OCI-LY7 (cell line): ENCODE measurements at regions not wholly inside any gene's neighbourhood (a gene's known extent, or its start where the extent isn't known, plus 50 kb on each side); places are given as distances from the start of the nearest gene placed in this dataset.

Experiments
- BruUV-seq: library from RNA; stranded (reverse); fragments of 400-500 nt; replicated peaks from 2 replicates; lab custom pipeline; 2021; lab: Mats Ljungman, UMichigan
- CTCF ChIA-PET: fragments of 300-600 bp; sonication (Branson Sonifier 250); formaldehyde crosslinking; loops from one replicate; lab custom pipeline; 2022; ENCODE audit warnings: antibody characterized with exemption; ENCODE audit not compliant: unreplicated experiment; lab: Charles Lee
- POLR2A ChIA-PET: fragments of 300-600 bp; sonication (Branson Sonifier 250); formaldehyde crosslinking; loops from one replicate; lab custom pipeline; 2022; ENCODE audit warnings: antibody characterized with exemption; lab: Charles Lee
- DNase-seq: peaks from one replicate; pipeline ENCODE4 v3.0.0-alpha.2; 2015; ENCODE audit warnings: low spot score
- H2AFZ ChIP-seq: fragments of 200-600 bp; sonication (generic), shearing (Covaris generic); 2 replicates; pipeline ENCODE4 v1.6.1; 2014; ENCODE audit warnings: mild to moderate bottlenecking, antibody characterized with exemption, low read length, moderate library complexity
- H3K27ac ChIP-seq: fragments of 200-600 bp; sonication (generic); 2 replicates; pipeline ENCODE4 v1.5.1; 2014; ENCODE audit warnings: mixed run types, low read depth, mild to moderate bottlenecking, moderate library complexity, low read length, inconsistent platforms; ENCODE audit not compliant: poor library complexity, severe bottlenecking
- H3K36me3 ChIP-seq: fragments of 200-600 bp; sonication (generic); 2 replicates; pipeline ENCODE4 v1.6.1; 2014; ENCODE audit warnings: mild to moderate bottlenecking, antibody characterized with exemption, low read length, moderate library complexity, mixed read lengths; ENCODE audit not compliant: insufficient read depth
- H3K4me1 ChIP-seq: fragments of 200-600 bp; sonication (generic); 2 replicates; pipeline ENCODE4 v1.5.1; 2014; ENCODE audit warnings: mild to moderate bottlenecking, low read length; ENCODE audit not compliant: insufficient read depth, poor library complexity, severe bottlenecking
- H3K4me2 ChIP-seq: fragments of 200-600 bp; sonication (generic); 2 replicates; pipeline ENCODE4 v1.6.1; 2014; ENCODE audit warnings: mild to moderate bottlenecking, low read length
- H3K4me3 ChIP-seq: fragments of 200-600 bp; sonication (generic); 2 replicates; pipeline ENCODE4 v1.5.1; 2014; ENCODE audit warnings: mild to moderate bottlenecking, low read depth, low read length; ENCODE audit not compliant: poor library complexity, severe bottlenecking
- H3K79me2 ChIP-seq: fragments of 200-600 bp; sonication (generic); 2 replicates; pipeline ENCODE4 v1.6.1; 2016; ENCODE audit warnings: low read depth, mild to moderate bottlenecking, low read length, moderate library complexity, mixed read lengths; ENCODE audit not compliant: insufficient read depth
- H3K9me2 ChIP-seq: fragments of 200-600 bp; sonication (generic); 2 replicates; pipeline ENCODE4 v1.6.1; 2016; ENCODE audit warnings: mild to moderate bottlenecking, low read length, mixed read lengths; ENCODE audit not compliant: insufficient read depth
- H3K9me3 ChIP-seq: fragments of 200-600 bp; sonication (generic); 2 replicates; pipeline ENCODE4 v1.6.1; 2014; ENCODE audit warnings: mild to moderate bottlenecking, mixed run types, low read length, mixed read lengths
- H4K20me1 ChIP-seq: fragments of 200-600 bp; sonication (generic); 2 replicates; pipeline ENCODE4 v1.6.1; 2014; ENCODE audit warnings: mild to moderate bottlenecking, antibody characterized with exemption, low read length, moderate library complexity, mixed read lengths; ENCODE audit not compliant: insufficient read depth
- EZH2phosphoT487 ChIP-seq: fragments of 200-600 bp; sonication (generic); IDR thresholded peaks from 2 replicates; pipeline ENCODE4 v1.6.1; 2018; ENCODE audit warnings: low read depth, borderline replicate concordance, mild to moderate bottlenecking, mixed run types, antibody characterized with exemption, low read length, moderate library complexity, mixed read lengths
- intact Hi-C: fragments of 100-400 bp; cut with micrococcal nuclease; formaldehyde crosslinking; loops from one replicate; pipeline ENCODE4 v1.10.0; 2022; ENCODE audit not compliant: unreplicated experiment
- TF ChIP-seq, protein P1 (sequence below): fragments of 200-600 bp; sonication (generic); conservative IDR thresholded peaks from 2 replicates; pipeline ENCODE4 v1.5.1; 2014; ENCODE audit warnings: mild to moderate bottlenecking, antibody characterized with exemption, low read length, moderate library complexity, mixed read lengths

DNA sequence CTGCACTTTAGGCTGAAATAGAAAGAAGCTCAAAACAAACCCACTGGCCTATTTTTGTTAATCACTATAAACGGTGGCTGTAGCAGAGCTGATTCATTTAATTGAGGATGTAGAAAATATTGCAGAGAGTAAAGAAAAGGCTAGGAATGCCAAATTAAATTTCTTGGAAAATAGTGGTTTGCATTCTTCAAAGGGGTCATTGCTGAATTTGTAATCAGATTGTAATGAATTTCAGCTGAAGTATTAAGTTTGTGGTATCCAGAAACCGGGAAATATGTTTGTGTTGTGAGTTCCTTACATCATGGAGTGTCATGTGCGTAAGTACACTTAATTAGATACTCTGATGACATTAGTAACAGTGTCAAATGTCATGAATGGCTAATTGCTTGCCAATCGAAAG lies 203.0 kb downstream of the SAMD5 start:
- Histone ChIP-seq H3K4me3 (no peak overlapping the region), H3K4me2 (no peak overlapping the region), H3K4me1 (no peaks in the 10 kb centered on the region), H4K20me1 (no peaks in the 10 kb centered on the region), H3K36me3 (no peaks in the 10 kb centered on the region), H3K9me3 (no peaks in the 10 kb centered on the region), H3K27ac (no peak overlapping the region), H2AFZ (no peak overlapping the region), H3K9me2 (no peaks in the 10 kb centered on the region), H3K79me2 (no peaks in the 10 kb centered on the region)
- BruUV-seq, result no TSS peak
- ChIA-PET POLR2A (no interaction called here), CTCF (interaction anchor here (0.6 kb wide), 1 partner anchor 13 kb away, joined by 3 read pairs; no protein-coding TSS in a partner anchor)
- no peak for DNase-seq
- intact Hi-C loops, result no loop called here
- no peak for TF ChIP-seq EZH2phosphoT487

DNA sequence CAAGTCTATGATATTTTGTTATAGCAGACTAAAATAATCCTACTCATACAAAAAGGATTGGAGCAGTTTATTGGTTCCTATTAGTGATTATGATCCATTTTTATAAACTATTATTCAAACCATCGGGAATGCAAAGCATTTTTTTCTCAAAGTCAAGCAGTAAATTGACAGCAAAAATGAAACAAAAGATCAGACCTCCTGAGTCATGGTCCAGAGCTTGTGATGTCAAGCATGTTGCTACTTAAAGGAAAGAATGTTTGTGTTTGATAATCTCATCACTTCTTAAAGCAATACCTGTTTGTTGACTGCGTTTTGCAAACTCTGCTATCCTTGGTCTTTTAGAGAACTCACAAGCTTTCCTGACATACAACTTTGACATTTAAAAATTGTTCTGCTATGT lies 204.4 kb downstream of the SAMD5 start:
- H4K20me1 ChIP-seq, result no peaks in the 10 kb centered on the region
- no peak overlapping the region for H3K4me2 ChIP-seq
- no peak overlapping the region for H3K4me3 ChIP-seq
- no peaks in the 10 kb centered on the region for H3K36me3 ChIP-seq
- H2AFZ ChIP-seq, result no peak overlapping the region
- no peaks in the 10 kb centered on the region for H3K9me2 ChIP-seq
- H3K27ac ChIP-seq, result no peak overlapping the region
- H3K4me1 ChIP-seq, result no peaks in the 10 kb centered on the region
- ChIA-PET CTCF (no interaction called here), POLR2A (interaction anchor here (0.6 kb wide), 1 partner anchor 11 kb away, joined by 3 read pairs; no protein-coding TSS in a partner anchor)
- TF ChIP-seq EZH2phosphoT487, result no peak
- intact Hi-C loops, result no loop called here
- DNase-seq, result no peak
- no peaks in the 10 kb centered on the region for H3K79me2 ChIP-seq
- BruUV-seq, result no TSS peak
- no peaks in the 10 kb centered on the region for H3K9me3 ChIP-seq

DNA sequence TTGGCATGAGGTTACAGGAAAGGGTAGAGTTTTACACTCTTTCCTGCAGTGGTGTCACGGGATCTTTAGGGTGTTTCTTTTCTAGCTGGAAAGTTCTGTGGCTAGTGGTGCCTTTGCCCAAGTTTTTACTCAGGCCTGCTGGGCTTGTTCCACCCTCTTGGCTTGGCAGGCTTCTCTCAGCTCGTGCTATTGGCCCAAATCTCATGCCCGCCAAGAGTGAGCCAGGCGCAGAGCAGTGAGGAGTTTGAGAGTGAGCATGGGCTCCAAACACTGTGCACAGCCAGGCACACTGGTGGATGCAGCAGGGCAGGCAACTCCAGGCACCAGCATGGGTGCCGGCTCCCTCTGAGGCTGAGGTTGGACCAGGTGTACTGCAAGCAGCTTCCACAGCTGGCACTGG lies 206.5 kb downstream of the SAMD5 start:
- Histone ChIP-seq H3K9me2 (no peaks in the 10 kb centered on the region), H3K4me1 (no peaks in the 10 kb centered on the region), H3K9me3 (no peaks in the 10 kb centered on the region), H3K4me2 (no peak overlapping the region), H2AFZ (no peak overlapping the region), H4K20me1 (no peaks in the 10 kb centered on the region), H3K4me3 (no peak overlapping the region), H3K27ac (no peak overlapping the region), H3K79me2 (no peaks in the 10 kb centered on the region), H3K36me3 (no peaks in the 10 kb centered on the region)
- intact Hi-C loops, result no loop called here
- BruUV-seq, result no TSS peak
- DNase-seq, result no peak
- TF ChIP-seq, protein P1, sequence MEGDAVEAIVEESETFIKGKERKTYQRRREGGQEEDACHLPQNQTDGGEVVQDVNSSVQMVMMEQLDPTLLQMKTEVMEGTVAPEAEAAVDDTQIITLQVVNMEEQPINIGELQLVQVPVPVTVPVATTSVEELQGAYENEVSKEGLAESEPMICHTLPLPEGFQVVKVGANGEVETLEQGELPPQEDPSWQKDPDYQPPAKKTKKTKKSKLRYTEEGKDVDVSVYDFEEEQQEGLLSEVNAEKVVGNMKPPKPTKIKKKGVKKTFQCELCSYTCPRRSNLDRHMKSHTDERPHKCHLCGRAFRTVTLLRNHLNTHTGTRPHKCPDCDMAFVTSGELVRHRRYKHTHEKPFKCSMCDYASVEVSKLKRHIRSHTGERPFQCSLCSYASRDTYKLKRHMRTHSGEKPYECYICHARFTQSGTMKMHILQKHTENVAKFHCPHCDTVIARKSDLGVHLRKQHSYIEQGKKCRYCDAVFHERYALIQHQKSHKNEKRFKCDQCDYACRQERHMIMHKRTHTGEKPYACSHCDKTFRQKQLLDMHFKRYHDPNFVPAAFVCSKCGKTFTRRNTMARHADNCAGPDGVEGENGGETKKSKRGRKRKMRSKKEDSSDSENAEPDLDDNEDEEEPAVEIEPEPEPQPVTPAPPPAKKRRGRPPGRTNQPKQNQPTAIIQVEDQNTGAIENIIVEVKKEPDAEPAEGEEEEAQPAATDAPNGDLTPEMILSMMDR, result no peak
- no peak for TF ChIP-seq EZH2phosphoT487
- POLR2A ChIA-PET, result interaction anchor here (0.8 kb wide), 1 partner anchor 834 kb away, joined by 3 read pairs; no protein-coding TSS in a partner anchor
- CTCF ChIA-PET, result no interaction called here

DNA sequence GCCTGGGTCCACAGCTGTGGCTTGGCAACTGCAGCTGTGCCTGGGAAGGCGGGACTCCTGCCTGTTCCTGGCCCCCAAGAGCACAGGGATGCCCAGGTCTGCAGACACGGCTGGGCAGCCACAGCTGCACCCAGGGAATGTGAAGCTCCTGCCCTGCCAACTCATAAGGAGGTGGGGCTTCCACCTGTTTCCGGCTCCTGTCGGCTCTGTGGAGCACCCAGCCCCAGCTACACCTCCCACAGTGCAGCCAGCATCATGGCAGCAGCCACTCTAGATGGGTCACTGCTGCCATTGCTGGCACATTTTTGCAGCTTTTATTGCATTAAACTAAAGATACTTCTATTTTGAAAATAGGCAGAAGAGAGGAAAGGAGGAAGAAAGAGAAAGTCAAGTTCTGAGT lies 207.9 kb downstream of the SAMD5 start:
- intact Hi-C loops, result no loop called here
- H2AFZ ChIP-seq, result no peak overlapping the region
- no TSS peak for BruUV-seq
- no peaks in the 10 kb centered on the region for H3K9me2 ChIP-seq
- no peaks in the 10 kb centered on the region for H3K9me3 ChIP-seq
- H3K79me2 ChIP-seq, result no peaks in the 10 kb centered on the region
- H3K4me3 ChIP-seq, result no peak overlapping the region
- no peak overlapping the region for H3K4me2 ChIP-seq
- no peak overlapping the region for H3K27ac ChIP-seq
- TF ChIP-seq, protein P1, result no peak
- no peak for TF ChIP-seq EZH2phosphoT487
- no peaks in the 10 kb centered on the region for H4K20me1 ChIP-seq
- DNase-seq, result no peak
- CTCF ChIA-PET, result no interaction called here
- POLR2A ChIA-PET, result no interaction called here
- H3K4me1 ChIP-seq, result no peaks in the 10 kb centered on the region
- no peaks in the 10 kb centered on the region for H3K36me3 ChIP-seq
